Stimulated activated CD4-positive, alpha-beta T cell treated with anti-CD3 and anti-CD28 coated beads, TNF-alpha, amount 100 ng/mL, for 48 hours (primary cell): ENCODE measurements at regions not wholly inside any gene's neighbourhood (a gene's known extent, or its start where the extent isn't known, plus 50 kb on each side); places are given as distances from the start of the nearest gene placed in this dataset.

Experiments used
- DNase-seq, 3 donors: peaks; one replicate each; pipeline ENCODE4 v3.0.0-alpha.2; 2020; ENCODE audit warnings: low read depth in 3 of 3

GRCh38 chr5:142508591-142508990 is 177.3 kb downstream of the FGF1 start:
- DNase-seq = no peak

GRCh38 chr5:142507531-142508372 is 178.1 kb downstream of the FGF1 start:
- DNase-seq = no peak

DNA sequence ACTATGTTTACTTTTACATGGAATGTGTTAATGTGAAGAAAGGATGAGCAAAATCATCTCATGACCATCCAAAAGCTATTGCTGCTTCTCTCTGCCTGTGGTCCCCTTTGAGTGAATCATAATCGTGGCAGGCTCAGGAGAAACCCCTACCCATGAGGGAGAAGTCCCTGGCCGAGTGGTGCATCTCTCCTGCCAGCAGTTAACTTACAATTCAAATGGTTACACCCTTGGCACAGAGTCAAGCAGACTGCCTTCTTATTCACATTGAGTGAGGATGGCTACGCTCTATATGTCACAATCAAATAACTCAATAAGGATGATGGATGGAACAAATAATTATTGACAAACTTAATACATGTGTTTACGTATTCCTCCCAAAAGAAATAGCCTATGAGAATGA is 179.1 kb downstream of the FGF1 start:
- DNase-seq = no peak

GRCh38 chr5:142506046-142506445 is 179.8 kb downstream of the FGF1 start:
- DNase-seq = no peak

- no peak for DNase-seq
These were observed 177.1 kb upstream of the SPRY4 start for GRCh38 chr5:142501890-142502289.

- DNase-seq = no peak
These were observed 175.5 kb upstream of the SPRY4 start for GRCh38 chr5:142500227-142500905.

- no peak for DNase-seq
These were observed 174.9 kb upstream of the SPRY4 start for GRCh38 chr5:142499591-142500226.

DNA sequence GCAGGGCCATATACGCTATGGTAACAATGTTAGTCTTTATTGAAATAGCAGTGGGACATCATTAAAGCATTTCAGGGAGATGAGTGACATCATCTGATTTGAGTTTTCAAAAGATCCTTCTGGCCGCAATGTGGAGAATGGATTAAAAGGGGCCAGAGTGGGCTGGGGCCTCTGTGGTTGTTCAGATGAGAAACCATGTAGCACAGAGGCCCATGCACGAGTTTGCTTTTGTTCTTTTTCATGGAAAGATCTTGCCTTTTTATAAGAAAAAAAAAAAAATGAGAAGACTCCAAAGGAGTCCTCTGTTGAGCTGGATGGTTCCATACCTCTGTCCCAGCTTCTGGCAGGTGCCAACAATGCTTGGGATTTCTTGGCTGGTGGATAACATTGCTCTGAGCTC is 173.5 kb upstream of the SPRY4 start:
- no peak for DNase-seq

GRCh38 chr5:142495531-142495930 is 170.7 kb upstream of the SPRY4 start:
- no peak for DNase-seq

DNA sequence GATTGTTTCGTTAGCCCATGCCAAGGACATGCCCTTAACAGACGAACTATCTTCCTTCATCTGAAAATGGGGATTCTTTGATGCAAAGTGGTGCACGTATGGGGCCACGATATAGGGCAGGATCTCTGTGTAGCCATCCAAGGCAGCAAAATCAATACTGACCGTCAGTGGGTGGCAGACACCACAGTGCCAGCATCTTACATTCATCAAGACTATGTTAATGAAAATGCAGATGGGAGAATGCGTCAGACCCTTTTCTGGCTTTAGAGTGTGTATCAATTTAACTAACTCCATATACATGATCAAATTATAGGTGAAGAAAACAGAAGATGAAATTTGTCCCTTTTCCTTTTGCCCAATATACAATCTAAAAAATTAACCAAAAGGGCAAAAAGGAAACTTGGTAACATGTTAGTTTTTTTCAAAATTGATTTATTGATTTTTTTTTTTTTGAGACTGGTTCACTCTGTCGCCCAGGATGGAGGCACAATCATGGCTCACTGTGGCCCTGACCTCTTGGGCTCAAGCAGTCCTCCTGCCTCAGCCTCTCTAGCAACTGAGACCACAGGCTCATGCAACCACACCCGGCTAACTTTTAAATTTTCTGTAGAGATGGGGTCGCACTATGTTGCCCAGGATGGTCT is 169.2 kb upstream of the SPRY4 start:
- DNase-seq = no peak

GRCh38 chr5:142492781-142493281 is 168.0 kb upstream of the SPRY4 start:
- DNase-seq = no peak

- no peak for DNase-seq
These were observed 166.9 kb upstream of the SPRY4 start for GRCh38 chr5:142491679-142492078.

- DNase-seq = no peak
These were observed 166.4 kb upstream of the SPRY4 start for GRCh38 chr5:142491270-142491669.

DNA sequence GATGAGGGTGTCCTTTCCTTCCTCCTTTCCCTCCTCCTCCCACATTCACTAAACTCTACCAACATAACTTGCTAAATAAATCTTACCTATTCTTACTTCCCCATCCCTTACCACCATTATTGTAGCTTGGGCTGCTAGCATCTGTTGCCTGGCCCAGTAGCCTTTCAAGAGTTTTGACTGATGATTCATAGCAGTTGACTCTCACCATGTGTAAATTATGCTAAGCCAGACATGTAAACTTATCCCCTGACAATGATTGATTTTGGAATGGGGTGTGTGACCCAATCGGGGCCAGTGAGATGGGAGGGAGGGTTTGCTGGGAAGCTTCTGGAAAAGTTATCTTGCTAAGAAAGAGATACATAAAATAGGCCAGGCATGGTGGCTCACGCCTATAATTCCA is 161.8 kb upstream of the SPRY4 start:
- DNase-seq = no peak

GRCh38 chr5:142486020-142486419 is 161.2 kb upstream of the SPRY4 start:
- DNase-seq = no peak

GRCh38 chr5:142484821-142485387 is 160.1 kb upstream of the SPRY4 start:
- DNase-seq = no peak

- DNase-seq = no peak
These were observed 157.4 kb upstream of the SPRY4 start for GRCh38 chr5:142482207-142482606.

DNA sequence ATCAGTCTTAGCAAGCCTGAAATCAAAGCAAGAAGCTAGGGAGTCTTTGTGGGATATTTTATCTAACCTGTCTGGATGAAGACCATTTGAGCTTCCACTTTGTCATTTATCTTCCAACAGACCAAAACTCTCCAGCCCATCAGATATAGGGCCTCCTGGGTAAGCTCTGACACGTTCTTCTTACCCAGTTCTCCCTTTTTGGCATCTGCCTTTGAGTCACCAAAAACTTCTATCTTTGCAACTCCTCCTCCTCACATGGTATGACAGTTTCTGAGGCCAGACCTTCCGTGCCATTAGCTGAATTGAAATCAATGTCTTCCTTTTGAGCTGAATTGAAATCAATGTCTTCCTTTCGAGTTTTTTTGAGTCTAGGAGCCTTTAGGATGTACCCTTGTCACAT is 156.6 kb upstream of the SPRY4 start:
- no peak for DNase-seq

DNA sequence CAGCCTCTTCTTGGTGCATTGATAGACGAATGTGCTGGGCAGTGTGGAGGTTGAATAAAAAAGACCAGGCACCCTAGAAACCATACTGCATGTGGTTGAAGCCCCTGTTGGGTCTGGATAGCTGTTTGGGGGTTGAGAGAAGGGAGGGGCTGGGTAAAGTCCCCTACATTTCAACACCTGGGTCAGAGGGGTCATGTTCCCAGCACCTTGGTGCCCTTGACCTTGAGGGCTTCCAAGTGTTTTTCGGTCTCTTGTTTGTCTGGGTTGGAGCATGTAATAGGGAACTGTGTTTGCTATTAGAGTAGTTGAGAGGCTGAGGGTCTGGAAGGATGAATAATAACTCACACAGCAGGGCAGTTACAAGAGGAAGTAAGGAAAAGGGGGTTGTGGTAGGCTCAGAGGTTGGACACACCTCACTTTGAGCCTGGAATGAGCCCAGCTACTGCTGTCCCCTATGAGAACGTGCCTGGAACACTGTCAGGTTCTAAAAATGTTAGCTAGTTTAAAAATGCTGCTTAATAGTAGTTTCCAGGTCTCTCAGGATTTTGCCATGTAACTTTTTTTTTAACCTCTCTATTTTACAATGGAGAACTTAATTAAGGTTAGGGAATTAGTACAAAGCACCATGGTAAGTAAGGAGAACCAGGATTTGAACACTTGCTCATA is 155.2 kb upstream of the SPRY4 start:
- DNase-seq = no peak

DNA sequence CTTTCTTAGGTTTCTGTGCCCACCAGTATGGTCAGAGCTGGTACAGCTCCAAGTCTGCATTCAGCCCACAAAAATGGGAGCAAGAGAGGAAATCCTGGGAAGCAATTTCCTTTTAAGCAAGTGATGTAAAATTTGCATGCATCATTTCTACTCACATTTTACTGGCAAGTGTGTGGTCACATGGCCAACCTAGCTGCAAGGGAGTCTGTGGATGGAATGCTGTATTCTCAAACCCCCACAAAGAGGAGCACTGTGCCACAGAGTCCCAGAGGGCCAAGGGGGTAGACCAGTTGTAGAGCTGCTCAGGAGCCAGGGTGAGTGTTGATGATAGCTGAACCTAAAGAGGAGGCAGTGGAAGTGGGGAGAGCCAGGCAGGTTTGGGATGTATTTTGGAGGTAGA is 154.3 kb upstream of the SPRY4 start:
- DNase-seq = no peak

- DNase-seq = no peak
These were observed 153.3 kb upstream of the SPRY4 start for GRCh38 chr5:142478113-142478512.
